ENCODE measurements at regions not wholly inside any gene's neighbourhood (a gene's known extent, or its start where the extent isn't known, plus 50 kb on each side); places are given as distances from the start of the nearest gene placed in this dataset.
"Not testable (repeated sequence)": the region's sequence is repeated elsewhere in the genome, so short reads cannot be mapped to it uniquely, and the experiment has no call there.

- H3K27me3 ChIP-seq = no peaks in the 10 kb centered on the region
- no peak overlapping the region for H3K4me2 ChIP-seq
- no peak overlapping the region for H3K9ac ChIP-seq
- no peaks in the 10 kb centered on the region for H3K4me1 ChIP-seq
- H3K36me3 ChIP-seq = no peaks in the 10 kb centered on the region
- no peaks in the 10 kb centered on the region for H4K20me1 ChIP-seq
- H3K9me3 ChIP-seq = no peaks in the 10 kb centered on the region
- H3K27ac ChIP-seq = no peak overlapping the region
- H3K4me3 ChIP-seq = no peak overlapping the region
- TF ChIP-seq Cebpa-rat (IDR thresholded peaks at IDR 0.05) = no peak
Observed at GRCh38 chr12:83573671-83574070, 887.0 kb downstream of the TMTC2 start.

GRCh38 chr12:83559650-83560049 is 872.9 kb downstream of the TMTC2 start:
- Histone ChIP-seq H3K27me3 (no peaks in the 10 kb centered on the region), H3K36me3 (no peaks in the 10 kb centered on the region), H3K4me2 (no peak overlapping the region), H4K20me1 (no peaks in the 10 kb centered on the region), H3K4me3 (no peak overlapping the region), H3K4me1 (no peaks in the 10 kb centered on the region), H3K9ac (no peak overlapping the region), H3K9me3 (peaks cover 7% of the 10 kb centered on the region), H3K27ac (no peak overlapping the region)
- no peak for TF ChIP-seq Cebpa-rat (IDR thresholded peaks at IDR 0.05)

GRCh38 chr12:83556040-83556439 is 869.3 kb downstream of the TMTC2 start:
- H3K27ac ChIP-seq, H3K4me1 ChIP-seq, H3K9ac ChIP-seq, H3K36me3 ChIP-seq, H4K20me1 ChIP-seq, H3K4me2 ChIP-seq, H3K27me3 ChIP-seq, H3K4me3 ChIP-seq: not testable (repeated sequence)
- peaks cover 13% of the 10 kb centered on the region for H3K9me3 ChIP-seq

GRCh38 chr12:83541446-83541845 is 854.7 kb downstream of the TMTC2 start:
- TF ChIP-seq Cebpa-rat (IDR thresholded peaks at IDR 0.05) = no peak
- no peaks in the 10 kb centered on the region for H3K4me1 ChIP-seq
- H4K20me1 ChIP-seq = no peaks in the 10 kb centered on the region
- H3K9me3 ChIP-seq = no peaks in the 10 kb centered on the region
- H3K27me3 ChIP-seq = no peaks in the 10 kb centered on the region
- no peak overlapping the region for H3K4me2 ChIP-seq
- H3K36me3 ChIP-seq = no peaks in the 10 kb centered on the region
- no peak overlapping the region for H3K4me3 ChIP-seq
- H3K9ac ChIP-seq = no peak overlapping the region
- H3K27ac ChIP-seq = no peak overlapping the region

- Histone ChIP-seq H3K27ac (no peak overlapping the region), H3K9ac (no peak overlapping the region), H3K4me2 (no peak overlapping the region), H4K20me1 (no peaks in the 10 kb centered on the region), H3K4me3 (no peak overlapping the region), H3K9me3 (no peaks in the 10 kb centered on the region), H3K27me3 (no peaks in the 10 kb centered on the region), H3K36me3 (no peaks in the 10 kb centered on the region), H3K4me1 (no peaks in the 10 kb centered on the region)
- TF ChIP-seq Cebpa-rat (IDR thresholded peaks at IDR 0.05) = no peak
Observed at GRCh38 chr12:83538361-83538965, 851.8 kb downstream of the TMTC2 start.

GRCh38 chr12:83537428-83538053 is 850.8 kb downstream of the TMTC2 start:
- H3K27ac ChIP-seq = no peak overlapping the region
- no peaks in the 10 kb centered on the region for H3K27me3 ChIP-seq
- H3K4me2 ChIP-seq = no peak overlapping the region
- H3K9ac ChIP-seq = no peak overlapping the region
- no peaks in the 10 kb centered on the region for H3K4me1 ChIP-seq
- H3K9me3 ChIP-seq = no peaks in the 10 kb centered on the region
- no peaks in the 10 kb centered on the region for H3K36me3 ChIP-seq
- H4K20me1 ChIP-seq = no peaks in the 10 kb centered on the region
- TF ChIP-seq Cebpa-rat (IDR thresholded peaks at IDR 0.05) = no peak
- no peak overlapping the region for H3K4me3 ChIP-seq

- Histone ChIP-seq H3K9ac (no peak overlapping the region), H3K36me3 (no peaks in the 10 kb centered on the region), H3K4me2 (no peak overlapping the region), H3K4me1 (no peaks in the 10 kb centered on the region), H3K27ac (no peak overlapping the region), H3K9me3 (no peaks in the 10 kb centered on the region), H3K27me3 (no peaks in the 10 kb centered on the region), H3K4me3 (no peak overlapping the region), H4K20me1 (no peaks in the 10 kb centered on the region)
- TF ChIP-seq Cebpa-rat (IDR thresholded peaks at IDR 0.05) = no peak
Observed at GRCh38 chr12:83536496-83536895, 849.8 kb downstream of the TMTC2 start.

- Histone ChIP-seq H3K27me3 (no peaks in the 10 kb centered on the region), H3K36me3 (no peaks in the 10 kb centered on the region), H4K20me1 (no peaks in the 10 kb centered on the region), H3K9ac (no peak overlapping the region), H3K27ac (no peak overlapping the region), H3K9me3 (no peaks in the 10 kb centered on the region), H3K4me1 (no peaks in the 10 kb centered on the region), H3K4me2 (no peak overlapping the region), H3K4me3 (no peak overlapping the region)
- no peak for TF ChIP-seq Cebpa-rat (IDR thresholded peaks at IDR 0.05)
Observed at GRCh38 chr12:83528571-83528970, 841.9 kb downstream of the TMTC2 start.

GRCh38 chr12:83527810-83528209 is 841.1 kb downstream of the TMTC2 start:
- Histone ChIP-seq H3K4me3 (no peak overlapping the region), H3K9ac (no peak overlapping the region)

GRCh38 chr12:83515306-83516026 is 828.8 kb downstream of the TMTC2 start:
- no peaks in the 10 kb centered on the region for H3K9me3 ChIP-seq
- H3K36me3 ChIP-seq = no peaks in the 10 kb centered on the region
- no peak overlapping the region for H3K4me2 ChIP-seq
- no peak overlapping the region for H3K4me3 ChIP-seq
- no peaks in the 10 kb centered on the region for H3K27me3 ChIP-seq
- H4K20me1 ChIP-seq = no peaks in the 10 kb centered on the region
- no peak for TF ChIP-seq Cebpa-rat (IDR thresholded peaks at IDR 0.05)
- H3K9ac ChIP-seq = no peak overlapping the region
- no peak overlapping the region for H3K27ac ChIP-seq
- H3K4me1 ChIP-seq = no peaks in the 10 kb centered on the region

More at GRCh38 chr12:83527810-83528209, 841.1 kb downstream of the TMTC2 start:
- Histone ChIP-seq H4K20me1 (no peaks in the 10 kb centered on the region), H3K27ac (no peak overlapping the region), H3K4me1 (no peaks in the 10 kb centered on the region), H3K27me3 (no peaks in the 10 kb centered on the region), H3K9me3 (no peaks in the 10 kb centered on the region), H3K36me3 (no peaks in the 10 kb centered on the region), H3K4me2 (no peak overlapping the region)
- no peak for TF ChIP-seq Cebpa-rat (IDR thresholded peaks at IDR 0.05)
